HEK293 (cell line): ENCODE measurements at regions not wholly inside any gene's neighbourhood (a gene's known extent, or its start where the extent isn't known, plus 50 kb on each side); places are given as distances from the start of the nearest gene placed in this dataset.

Experiments
- ZNF274 ChIP-seq, 2 experiments: fragments of 200-500 bp in 1 of 2; fragments of 450-650 bp in 1 of 2; sonication (Bioruptor generic) in 1 of 2; formaldehyde crosslinking in 1 of 2; IDR thresholded peaks; 2 replicates each; pipeline versions ENCODE4 v1.5.1 to v1.6.1; 2014 to 2016; ENCODE audit warnings: borderline replicate concordance in 1 of 2, inconsistent platforms in 1 of 2, low read length in 1 of 2, missing biosample characterization in 1 of 2, missing genetic modification characterization in 1 of 2
- ZNF510 ChIP-seq: fragments of 450-650 bp; formaldehyde crosslinking; IDR thresholded peaks from 2 replicates; pipeline ENCODE4 v1.5.1; 2018; ENCODE audit warnings: mild to moderate bottlenecking, missing genetic modification characterization, missing biosample characterization; ENCODE audit not compliant: insufficient replicate concordance
- ZNF776 ChIP-seq: fragments of 450-650 bp; formaldehyde crosslinking; IDR thresholded peaks from 2 replicates; pipeline ENCODE4 v1.5.0; 2017; ENCODE audit warnings: missing biosample characterization, missing genetic modification characterization, borderline replicate concordance

- TF ChIP-seq ZNF274 (IDR thresholded peaks at IDR 0.05; ENCODE audit: low read length), result no peak
- no peak for TF ChIP-seq ZNF274 (tag by site-specific recombination; IDR thresholded peaks at IDR 0.05; ENCODE audit: borderline replicate concordance)
- no peak for TF ChIP-seq ZNF776 (tag by site-specific recombination)
- TF ChIP-seq ZNF510 (tag by site-specific recombination), result no peak
Observed at GRCh38 chr1:188406636-188407035, 1577.9 kb downstream of the PLA2G4A start.
